ENCODE measurements at regions not wholly inside any gene's neighbourhood (a gene's known extent, or its start where the extent isn't known, plus 50 kb on each side); places are given as distances from the start of the nearest gene placed in this dataset.
"Not testable (repeated sequence)": the region's sequence is repeated elsewhere in the genome, so short reads cannot be mapped to it uniquely, and the experiment has no call there.

DNA sequence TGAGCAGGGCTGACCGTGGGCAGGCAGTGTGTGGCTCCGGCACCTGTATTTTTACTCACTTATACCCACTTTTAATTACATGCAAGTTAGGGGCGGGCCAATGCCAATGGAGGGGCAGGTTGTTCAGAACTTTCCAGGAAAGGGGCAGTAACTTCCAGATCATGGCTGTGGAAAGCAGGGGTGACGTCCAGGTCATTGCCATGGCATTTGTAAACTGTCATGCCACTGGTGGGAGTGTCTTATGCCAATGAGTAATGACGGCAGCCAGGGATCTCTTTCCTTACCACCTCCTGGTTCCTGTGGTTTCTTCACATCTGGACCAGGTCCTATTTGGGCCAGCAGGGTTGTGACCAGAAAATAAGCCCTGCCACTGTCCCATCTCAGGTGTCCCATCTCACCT is 258.7 kb downstream of the THBS2 start:
- no peak for ATAC-seq
- Histone ChIP-seq H3K27ac (no peak overlapping the region), H3K36me3 (no peaks in the 10 kb centered on the region), H3K9me3 (no peaks in the 10 kb centered on the region), H3K4me3 (no peak overlapping the region), H3K27me3 (no peaks in the 10 kb centered on the region), H3K4me1 (no peaks in the 10 kb centered on the region)
- no peak for DNase-seq
- WGBS, 4 donors: 82 to 91% (median 84%) methylated on average over 5 of the region's 5 CpGs
- TF ChIP-seq POLR2A (IDR thresholded peaks at IDR 0.05) (no peak), CTCF (IDR thresholded peaks at IDR 0.05) (no peak)
- intact Hi-C loops (cut with DNase I): no loop called here

GRCh38 chr6:168992446-168993144 is 261.1 kb downstream of the THBS2 start:
- intact Hi-C loops (cut with DNase I): no loop called here
- ATAC-seq: no peak

DNA sequence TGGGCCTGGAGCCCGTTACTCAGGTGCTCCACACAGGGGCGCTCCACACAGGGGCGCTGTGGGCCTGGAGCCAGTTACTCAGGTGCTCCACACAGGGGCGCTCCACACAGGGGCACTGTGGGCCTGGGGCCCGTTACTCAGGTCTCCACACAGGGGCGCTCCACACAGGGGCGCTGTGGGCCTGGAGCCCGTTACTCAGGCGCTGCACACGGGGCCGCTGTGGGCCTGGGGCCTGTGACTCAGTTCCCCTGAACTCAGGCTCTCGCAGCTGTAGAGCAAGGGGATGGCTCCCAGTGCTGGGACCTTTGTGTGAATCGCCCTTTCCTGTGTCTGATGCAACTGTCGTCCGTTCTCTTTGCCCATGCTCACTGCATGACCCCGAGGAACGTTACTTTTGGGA is 262.0 kb downstream of the THBS2 start:
- H3K4me3 ChIP-seq; H3K9me3 ChIP-seq; H3K27ac ChIP-seq; DNase-seq; H3K4me1 ChIP-seq; H3K27me3 ChIP-seq; ATAC-seq; H3K36me3 ChIP-seq; intact Hi-C loops (cut with DNase I): not testable (repeated sequence)
- WGBS, 4 donors: 82 to 92% (median 92%) methylated on average over 5 to 17 of the region's 17 CpGs

More at GRCh38 chr6:168992446-168993144, 261.1 kb downstream of the THBS2 start:
- no peaks in the 10 kb centered on the region for H3K9me3 ChIP-seq
- H3K4me1 ChIP-seq: no peaks in the 10 kb centered on the region
- no peaks in the 10 kb centered on the region for H3K36me3 ChIP-seq
- H3K27me3 ChIP-seq: no peaks in the 10 kb centered on the region
- H3K4me3 ChIP-seq: no peak overlapping the region
- H3K27ac ChIP-seq: no peak overlapping the region
- TF ChIP-seq CTCF (IDR thresholded peaks at IDR 0.05) (no peak), POLR2A (IDR thresholded peaks at IDR 0.05) (no peak)
- 69 to 76% (median 71%) methylated on average over 11 of the region's 11 CpGs for WGBS, 4 donors
- no peak for DNase-seq

- H3K27me3 ChIP-seq: no peaks in the 10 kb centered on the region
- 92 to 95% (median 93%) methylated on average over 12 to 22 of the region's 22 CpGs for WGBS, 4 donors
- no peaks in the 10 kb centered on the region for H3K4me1 ChIP-seq
- intact Hi-C loops (cut with DNase I): no loop called here
- DNase-seq (no peak), ATAC-seq (no peak)
- no peak overlapping the region for H3K27ac ChIP-seq
- no peaks in the 10 kb centered on the region for H3K9me3 ChIP-seq
- no peaks in the 10 kb centered on the region for H3K36me3 ChIP-seq
- no peak overlapping the region for H3K4me3 ChIP-seq
- TF ChIP-seq POLR2A (IDR thresholded peaks at IDR 0.05) (no peak), CTCF (IDR thresholded peaks at IDR 0.05) (no peak)
These were observed 263.5 kb downstream of the THBS2 start for GRCh38 chr6:168990019-168990751.

All from heart left ventricle (tissue), 16 donors.